ENCODE measurements at regions not wholly inside any gene's neighbourhood (a gene's known extent, or its start where the extent isn't known, plus 50 kb on each side); places are given as distances from the start of the nearest gene placed in this dataset.

- Histone ChIP-seq H3K9me3 (no peaks in the 10 kb centered on the region), H3K27me3 (no peaks in the 10 kb centered on the region), H3K4me1 (no peaks in the 10 kb centered on the region), H3K27ac (no peak overlapping the region), H3K36me3 (no peaks in the 10 kb centered on the region), H3K4me3 (no peak overlapping the region)
- 62% methylated on average over 3 of the region's 4 CpGs for WGBS (ENCODE audit: insufficient coverage, low coverage, low lambda C conversion rate, missing lambda C conversion rate)
- DNase-seq (no peak), ATAC-seq (no peak)
- no peak for TF ChIP-seq CTCF (IDR thresholded peaks at IDR 0.05)
- no peak for TF ChIP-seq POLR2A (IDR thresholded peaks at IDR 0.05)
- intact Hi-C loops (cut with DNase I): no loop called here
Observed at GRCh38 chr2:104444392-104444791, 409.5 kb upstream of the POU3F3 start.

GRCh38 chr2:104444889-104445288, 409.0 kb upstream of the POU3F3 start:
- ATAC-seq: no peak
- TF ChIP-seq POLR2A (IDR thresholded peaks at IDR 0.05) (no peak), CTCF (IDR thresholded peaks at IDR 0.05) (no peak)
- 77% methylated on average over 3 of the region's 3 CpGs for WGBS (ENCODE audit: insufficient coverage, low coverage, low lambda C conversion rate, missing lambda C conversion rate)
- no peaks in the 10 kb centered on the region for H3K36me3 ChIP-seq
- no peak for DNase-seq
- H3K27ac ChIP-seq: no peak overlapping the region
- H3K4me1 ChIP-seq: no peaks in the 10 kb centered on the region
- H3K4me3 ChIP-seq: no peak overlapping the region
- intact Hi-C loops (cut with DNase I): no loop called here
- H3K9me3 ChIP-seq: no peaks in the 10 kb centered on the region
- H3K27me3 ChIP-seq: no peaks in the 10 kb centered on the region

GRCh38 chr2:104447831-104448434, 406.0 kb upstream of the POU3F3 start:
- intact Hi-C loops (cut with DNase I): no loop called here
- Histone ChIP-seq H3K9me3 (no peaks in the 10 kb centered on the region), H3K27ac (peak overlapping the region in 1 of 3 donors; percentile 54), H3K36me3 (no peaks in the 10 kb centered on the region), H3K27me3 (no peaks in the 10 kb centered on the region), H3K4me3 (peak overlapping the region in 2 of 3 donors; percentile 35 to 46), H3K4me1 (no peaks in the 10 kb centered on the region)
- TF ChIP-seq POLR2A (IDR thresholded peaks at IDR 0.05) (no peak), CTCF (IDR thresholded peaks at IDR 0.05) (peak; percentile 37 to 55 (median 49))
- 20% methylated on average over 2 of the region's 2 CpGs for WGBS (ENCODE audit: insufficient coverage, low coverage, low lambda C conversion rate, missing lambda C conversion rate)
- no peak for DNase-seq
- ATAC-seq: peak; percentile 73 to 86 (median 82)

- no peak for ATAC-seq
- no peaks in the 10 kb centered on the region for H3K9me3 ChIP-seq
- intact Hi-C loops (cut with DNase I): no loop called here
- H3K27me3 ChIP-seq: no peaks in the 10 kb centered on the region
- 37% methylated on average over 5 of the region's 5 CpGs for WGBS (ENCODE audit: insufficient coverage, low coverage, low lambda C conversion rate, missing lambda C conversion rate)
- no peak overlapping the region for H3K27ac ChIP-seq
- H3K36me3 ChIP-seq: no peaks in the 10 kb centered on the region
- DNase-seq: no peak
- no peaks in the 10 kb centered on the region for H3K4me1 ChIP-seq
- no peak for TF ChIP-seq POLR2A (IDR thresholded peaks at IDR 0.05)
- no peak for TF ChIP-seq CTCF (IDR thresholded peaks at IDR 0.05)
- H3K4me3 ChIP-seq: no peak overlapping the region
Observed at GRCh38 chr2:104448661-104449440, 405.1 kb upstream of the POU3F3 start.
